Medulla oblongata (tissue), 1 donor: ENCODE measurements at regions not wholly inside any gene's neighbourhood (a gene's known extent, or its start where the extent isn't known, plus 50 kb on each side); places are given as distances from the start of the nearest gene placed in this dataset.

Source experiments
- DNase-seq: peaks from one replicate; pipeline ENCODE4 v3.0.0-alpha.2; 2015; ENCODE audit errors: extremely low spot score

GRCh38 chr7:42448901-42449300 is 211.9 kb upstream of the GLI3 start:
- DNase-seq: no peak

- DNase-seq: no peak
These were observed 208.7 kb upstream of the GLI3 start for GRCh38 chr7:42445691-42446090.

GRCh38 chr7:42440951-42441350 is 203.9 kb upstream of the GLI3 start:
- DNase-seq: no peak

- DNase-seq: no peak
These were observed 195.6 kb upstream of the GLI3 start for GRCh38 chr7:42432644-42433043.

GRCh38 chr7:42431873-42432272 is 194.9 kb upstream of the GLI3 start:
- DNase-seq: no peak

- DNase-seq: no peak
These were observed 192.3 kb upstream of the GLI3 start for GRCh38 chr7:42429339-42429738.

GRCh38 chr7:42426163-42426562 is 189.2 kb upstream of the GLI3 start:
- no peak for DNase-seq

- no peak for DNase-seq
These were observed 178.0 kb upstream of the GLI3 start for GRCh38 chr7:42414941-42415505.

GRCh38 chr7:42414028-42414427 is 177.0 kb upstream of the GLI3 start:
- DNase-seq: no peak

- DNase-seq: no peak
These were observed 172.3 kb upstream of the GLI3 start for GRCh38 chr7:42409296-42409695.

- no peak for DNase-seq
These were observed 170.8 kb upstream of the GLI3 start for GRCh38 chr7:42407833-42408232.

- DNase-seq: no peak
These were observed 170.2 kb upstream of the GLI3 start for GRCh38 chr7:42407021-42407710.

GRCh38 chr7:42406358-42406757 is 169.3 kb upstream of the GLI3 start:
- no peak for DNase-seq

GRCh38 chr7:42405782-42406181 is 168.8 kb upstream of the GLI3 start:
- DNase-seq: no peak

- DNase-seq: no peak
These were observed 166.8 kb upstream of the GLI3 start for GRCh38 chr7:42403831-42404230.

GRCh38 chr7:42400961-42401360 is 164.0 kb upstream of the GLI3 start:
- no peak for DNase-seq

GRCh38 chr7:42400211-42400772 is 163.3 kb upstream of the GLI3 start:
- no peak for DNase-seq

- DNase-seq: peak; percentile 25
These were observed 158.6 kb upstream of the GLI3 start for GRCh38 chr7:42395607-42396006.

GRCh38 chr7:42392826-42393225 is 155.8 kb upstream of the GLI3 start:
- DNase-seq: no peak

GRCh38 chr7:42389697-42390096 is 152.7 kb upstream of the GLI3 start:
- DNase-seq: no peak

- DNase-seq: no peak
These were observed 148.9 kb upstream of the GLI3 start for GRCh38 chr7:42385912-42386311.

- DNase-seq: no peak
These were observed 144.2 kb upstream of the GLI3 start for GRCh38 chr7:42381161-42381560.

- DNase-seq: no peak
These were observed 143.4 kb upstream of the GLI3 start for GRCh38 chr7:42380401-42380800.

GRCh38 chr7:42378149-42378548 is 141.1 kb upstream of the GLI3 start:
- DNase-seq: no peak
